Stomach (tissue), 8 donors: ENCODE measurements at regions not wholly inside any gene's neighbourhood (a gene's known extent, or its start where the extent isn't known, plus 50 kb on each side); places are given as distances from the start of the nearest gene placed in this dataset.

Source experiments
- DNase-seq, 2 donors: peaks; one replicate each; pipeline versions ENCODE4 v3.0.0 to v3.0.0-alpha.2; 2013 to 2019
- H3K27ac ChIP-seq, 5 donors: fragments of 200-600 bp in 4 of 5; sonication (generic) in 4 of 5; one replicate each; pipeline ENCODE4 v1.5.1; 2013 to 2019; ENCODE audit warnings: mild to moderate bottlenecking in 1 of 5, moderate library complexity in 1 of 5
- H3K27me3 ChIP-seq, 3 donors: fragments of 200-600 bp; sonication (generic); one replicate each; pipeline ENCODE4 v1.5.1; 2017 to 2019; ENCODE audit warnings: mixed run types in 1 of 3
- H3K36me3 ChIP-seq, 4 donors: fragments of 200-600 bp; sonication (generic); 1 replicate in 3 of 4; 2 replicates in 1 of 4; pipeline ENCODE4 v1.5.1; 2016 to 2019
- H3K4me1 ChIP-seq, 4 donors: fragments of 200-600 bp; sonication (generic); one replicate each; pipeline ENCODE4 v1.5.1; 2016 to 2019
- H3K4me3 ChIP-seq, 4 donors: fragments of 200-600 bp; sonication (generic) in 3 of 4; one replicate each; pipeline ENCODE4 v1.5.1; 2016 to 2019; ENCODE audit warnings: mild to moderate bottlenecking in 1 of 4
- H3K9me3 ChIP-seq, 4 donors: fragments of 200-600 bp; sonication (generic); one replicate each; pipeline ENCODE4 v1.5.1; 2016 to 2019
- CTCF ChIP-seq, 7 experiments: fragments of 450-650 bp in 4 of 7; fragments of 200-600 bp in 3 of 7; sonication (generic) in 3 of 7; IDR thresholded peaks; one replicate each; pipeline ENCODE4 v1.5.1; 2016 to 2019; ENCODE audit warnings: antibody characterized with exemption in 7 of 7, control low read depth in 2 of 7, mild to moderate bottlenecking in 1 of 7
- EP300 ChIP-seq: sonication (generic); formaldehyde crosslinking; IDR thresholded peaks from one replicate; pipeline ENCODE4 v1.6.1; 2017; ENCODE audit warnings: antibody characterized with exemption
- POLR2A ChIP-seq, 4 donors: fragments of 450-650 bp; IDR thresholded peaks; one replicate each; pipeline ENCODE4 v1.6.1; 2016; ENCODE audit warnings: antibody characterized with exemption in 4 of 4, control low read depth in 2 of 4, mild to moderate bottlenecking in 1 of 4, moderate library complexity in 1 of 4
- POLR2AphosphoS5 ChIP-seq, 3 donors: sonication (generic); formaldehyde crosslinking; IDR thresholded peaks; one replicate each; pipeline ENCODE4 v1.6.1; 2016; ENCODE audit warnings: antibody characterized with exemption in 3 of 3
- WGBS, 5 donors: extraction: QIAGEN DNeasy Blood & Tissue Kit in 3 of 5; methylation state at CpG; one replicate each; pipeline versions ENCODE4 v1.1.5 to v1.1.7; 2013 to 2018; 5-methylcytosine and 5-hydroxymethylcytosine counted together
- intact Hi-C: fragments of 100-400 bp; cut with DNase I; formaldehyde crosslinking; loops from one replicate; pipeline ENCODE4 v1.15.1; 2023; ENCODE audit warnings: low total_unique reads
- donor health status: healthy with polysubstance abuse.
- donor health status: Bipolar disorder and iron deficiency.
- donor health status: healthy.

- 81 to 91% (median 88%) methylated on average over 3 of the region's 3 CpGs for WGBS, 5 donors
- intact Hi-C loops, result no loop called here
- Histone ChIP-seq H3K9me3 (no peaks in the 10 kb centered on the region), H3K27me3 (no peaks in the 10 kb centered on the region), H3K36me3 (no peaks in the 10 kb centered on the region), H3K4me1 (no peaks in the 10 kb centered on the region), H3K27ac (no peak overlapping the region), H3K4me3 (no peak overlapping the region)
- no peak for DNase-seq
- no peak for TF ChIP-seq EP300
- TF ChIP-seq CTCF (IDR thresholded peaks at IDR 0.05), result no peak
- no peak for TF ChIP-seq POLR2A (IDR thresholded peaks at IDR 0.05)
- TF ChIP-seq POLR2AphosphoS5 (IDR thresholded peaks at IDR 0.05), result no peak
Measured at GRCh38 chr9:102875687-102876086, 119.4 kb upstream of the CYLC2 start.

- no peaks in the 10 kb centered on the region for H3K36me3 ChIP-seq
- peak in 1 of 2 donors; percentile 18 for DNase-seq
- intact Hi-C loops, result no loop called here
- H3K27me3 ChIP-seq, result no peaks in the 10 kb centered on the region
- WGBS, 5 donors, result 7 to 19% (median 18%) methylated on average over 1 of the region's 1 CpG
- TF ChIP-seq POLR2AphosphoS5 (IDR thresholded peaks at IDR 0.05) (no peak), EP300 (no peak), CTCF (IDR thresholded peaks at IDR 0.05) (no peak), POLR2A (IDR thresholded peaks at IDR 0.05) (no peak)
- no peaks in the 10 kb centered on the region for H3K9me3 ChIP-seq
- no peaks in the 10 kb centered on the region for H3K4me1 ChIP-seq
- H3K4me3 ChIP-seq, result no peak overlapping the region
- no peak overlapping the region for H3K27ac ChIP-seq
Measured at GRCh38 chr9:102867488-102867887, 127.6 kb upstream of the CYLC2 start.

- no peaks in the 10 kb centered on the region for H3K9me3 ChIP-seq
- WGBS, 5 donors, result 64 to 84% (median 81%) methylated on average over 1 of the region's 1 CpG
- no peaks in the 10 kb centered on the region for H3K4me1 ChIP-seq
- H3K36me3 ChIP-seq, result no peaks in the 10 kb centered on the region
- intact Hi-C loops, result no loop called here
- H3K27me3 ChIP-seq, result no peaks in the 10 kb centered on the region
- no peak overlapping the region for H3K27ac ChIP-seq
- H3K4me3 ChIP-seq, result no peak overlapping the region
- TF ChIP-seq POLR2A (IDR thresholded peaks at IDR 0.05) (no peak), POLR2AphosphoS5 (IDR thresholded peaks at IDR 0.05) (no peak), EP300 (no peak), CTCF (IDR thresholded peaks at IDR 0.05) (no peak)
- DNase-seq, result no peak
Measured at GRCh38 chr9:102862478-102862877, 132.7 kb upstream of the CYLC2 start.

GRCh38 chr9:102855641-102856040, 139.5 kb upstream of the CYLC2 start:
- TF ChIP-seq EP300 (no peak), CTCF (IDR thresholded peaks at IDR 0.05) (no peak), POLR2AphosphoS5 (IDR thresholded peaks at IDR 0.05) (no peak), POLR2A (IDR thresholded peaks at IDR 0.05) (no peak)
- Histone ChIP-seq H3K9me3 (peaks cover 0 to 4% (median 0%) of the 10 kb centered on the region in 4 donors), H3K27me3 (no peaks in the 10 kb centered on the region), H3K4me1 (no peaks in the 10 kb centered on the region), H3K4me3 (no peak overlapping the region), H3K27ac (no peak overlapping the region), H3K36me3 (no peaks in the 10 kb centered on the region)
- peak in 1 of 2 donors; percentile 5 for DNase-seq
- 51 to 67% (median 58%) methylated on average over 2 of the region's 2 CpGs for WGBS, 5 donors
- intact Hi-C loops, result no loop called here
